Neural cell (in vitro differentiated cells): ENCODE measurements at regions not wholly inside any gene's neighbourhood (a gene's known extent, or its start where the extent isn't known, plus 50 kb on each side); places are given as distances from the start of the nearest gene placed in this dataset.

Experiments
- H2AFZ ChIP-seq: fragments of 200-600, 300-800 bp; sonication (generic), shearing (Covaris generic); 2 replicates; pipeline ENCODE4 v1.6.0; 2014; ENCODE audit warnings: low read depth, mild to moderate bottlenecking, antibody characterized with exemption, low read length, moderate library complexity
- H3F3A ChIP-seq: fragments of 200-600 bp; shearing (Covaris generic); 2 replicates; pipeline ENCODE4 v1.6.1; 2016; ENCODE audit warnings: mild to moderate bottlenecking, moderate library complexity, mixed read lengths, antibody characterized with exemption, low read length; ENCODE audit not compliant: insufficient read depth, poor library complexity, severe bottlenecking
- H3K27ac ChIP-seq: fragments of 200-600, 300-800 bp; sonication (generic), shearing (Covaris generic); 2 replicates; pipeline ENCODE4 v1.5.1; 2014; ENCODE audit warnings: mild to moderate bottlenecking, low read length, moderate library complexity
- H3K27me3 ChIP-seq: fragments of 300-800, 200-600 bp; sonication (generic), shearing (Covaris generic); 2 replicates; pipeline ENCODE4 v1.6.0; 2014; ENCODE audit warnings: mild to moderate bottlenecking, low read depth, low read length, moderate library complexity; ENCODE audit not compliant: insufficient read depth
- H3K36me3 ChIP-seq: fragments of 300-800, 200-600 bp; sonication (generic), shearing (Covaris generic); 2 replicates; pipeline ENCODE4 v1.5.1; 2014; ENCODE audit warnings: mild to moderate bottlenecking, antibody characterized with exemption, low read length, moderate library complexity; ENCODE audit not compliant: insufficient read depth
- H3K4me2 ChIP-seq: fragments of 300-800, 200-600 bp; sonication (generic), shearing (Covaris generic); 2 replicates; pipeline ENCODE4 v1.6.0; 2014; ENCODE audit warnings: mild to moderate bottlenecking, low read length
- H3K4me3 ChIP-seq: fragments of 300-800, 200-600 bp; sonication (generic), shearing (Covaris generic); 2 replicates; pipeline ENCODE4 v1.5.1; 2014; ENCODE audit warnings: mild to moderate bottlenecking, low read length, moderate library complexity
- H3K79me2 ChIP-seq: fragments of 200-600 bp; shearing (Covaris generic); replicated peaks from 2 replicates; pipeline ENCODE4 v1.6.0; 2014; ENCODE audit warnings: mild to moderate bottlenecking, low read length, moderate library complexity; ENCODE audit not compliant: insufficient read depth
- H3K9ac ChIP-seq: fragments of 300-800, 200-600 bp; sonication (generic), shearing (Covaris generic); 2 replicates; pipeline ENCODE4 v1.6.1; 2016; ENCODE audit warnings: mild to moderate bottlenecking, low read length, mixed read lengths
- H3K9me2 ChIP-seq: fragments of 200-600 bp; shearing (Covaris generic); 2 replicates; pipeline ENCODE4 v1.6.1; 2016; ENCODE audit warnings: mild to moderate bottlenecking, low read length, mixed read lengths; ENCODE audit not compliant: insufficient read depth
- H3K9me3 ChIP-seq: fragments of 200-600, 300-800 bp; sonication (generic), shearing (Covaris generic); 2 replicates; pipeline ENCODE4 v1.6.1; 2016; ENCODE audit warnings: mild to moderate bottlenecking, mixed run types, low read length, moderate library complexity, mixed read lengths
- H4K20me1 ChIP-seq: fragments of 200-600 bp; shearing (Covaris generic); 2 replicates; pipeline ENCODE4 v1.6.1; 2016; ENCODE audit warnings: mild to moderate bottlenecking, mixed run types; ENCODE audit not compliant: insufficient read depth
- EP300 ChIP-seq: fragments of 450-650 bp; conservative IDR thresholded peaks from 2 replicates; pipeline ENCODE4 v1.6.1; 2014; ENCODE audit warnings: antibody characterized with exemption, mild to moderate bottlenecking, moderate library complexity; ENCODE audit not compliant: poor library complexity, severe bottlenecking
- EZH2 ChIP-seq: fragments of 200-600, 300-800 bp; shearing (Covaris generic), sonication (generic); IDR thresholded peaks from 2 replicates; pipeline ENCODE4 v1.6.1; 2014; ENCODE audit warnings: antibody characterized with exemption, low read length, borderline replicate concordance, mild to moderate bottlenecking; ENCODE audit not compliant: insufficient read depth, poor library complexity, severe bottlenecking
- MXI1 ChIP-seq: fragments of 450-650 bp; conservative IDR thresholded peaks from 2 replicates; pipeline ENCODE4 v1.6.1; 2014; ENCODE audit warnings: antibody characterized with exemption, mild to moderate bottlenecking; ENCODE audit not compliant: poor library complexity, severe bottlenecking
- POLR2AphosphoS5 ChIP-seq: IDR thresholded peaks from 2 replicates; pipeline ENCODE4 v1.6.1; 2012
- RAD21 ChIP-seq: fragments of 450-650 bp; conservative IDR thresholded peaks from 2 replicates; pipeline ENCODE4 v1.6.1; 2014; ENCODE audit warnings: antibody characterized with exemption, mild to moderate bottlenecking, moderate library complexity
- SMC3 ChIP-seq: fragments of 450-650 bp; conservative IDR thresholded peaks from 2 replicates; pipeline ENCODE4 v1.6.1; 2014; ENCODE audit warnings: antibody characterized with exemption, mild to moderate bottlenecking, moderate library complexity; ENCODE audit not compliant: poor library complexity
- TAF1 ChIP-seq: IDR thresholded peaks from 2 replicates; pipeline ENCODE4 v1.6.1; 2012; ENCODE audit warnings: low read depth
- TF ChIP-seq, protein P1 (sequence below): fragments of 450-650 bp; IDR thresholded peaks from 2 replicates; pipeline ENCODE4 v1.5.1; 2014; ENCODE audit warnings: antibody characterized with exemption, mild to moderate bottlenecking, moderate library complexity; ENCODE audit not compliant: poor library complexity, severe bottlenecking
- TF ChIP-seq, protein P2 (sequence below): IDR thresholded peaks from 2 replicates; pipeline ENCODE4 v1.6.1; 2012; ENCODE audit warnings: borderline replicate concordance

DNA sequence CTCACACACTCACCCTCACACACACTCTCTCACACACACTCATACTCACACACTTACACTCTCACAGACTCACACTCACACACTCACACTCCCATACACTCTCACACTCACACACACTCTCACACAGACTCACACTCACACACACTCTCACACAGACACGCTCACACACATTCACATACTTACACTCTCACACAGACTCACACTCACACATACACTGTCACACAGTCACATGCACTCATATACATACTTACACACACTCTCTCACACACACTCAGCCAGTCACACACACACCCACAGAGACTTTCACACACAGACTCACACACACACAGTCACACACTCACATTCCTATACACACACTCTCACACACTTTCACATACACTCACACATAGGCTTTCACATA lies 1478.8 kb downstream of the BRD1 start:
- no peak overlapping the region for H3K9ac ChIP-seq
- no peaks in the 10 kb centered on the region for H3K9me2 ChIP-seq
- no peaks in the 10 kb centered on the region for H3K9me3 ChIP-seq
- H3K79me2 ChIP-seq: no peaks in the 10 kb centered on the region
- no peak overlapping the region for H3K27ac ChIP-seq
- TF ChIP-seq EP300 (no peak), SMC3 (no peak), POLR2AphosphoS5 (no peak), MXI1 (no peak), TAF1 (no peak), RAD21 (no peak), EZH2 (no peak)
- TF ChIP-seq, protein P1, sequence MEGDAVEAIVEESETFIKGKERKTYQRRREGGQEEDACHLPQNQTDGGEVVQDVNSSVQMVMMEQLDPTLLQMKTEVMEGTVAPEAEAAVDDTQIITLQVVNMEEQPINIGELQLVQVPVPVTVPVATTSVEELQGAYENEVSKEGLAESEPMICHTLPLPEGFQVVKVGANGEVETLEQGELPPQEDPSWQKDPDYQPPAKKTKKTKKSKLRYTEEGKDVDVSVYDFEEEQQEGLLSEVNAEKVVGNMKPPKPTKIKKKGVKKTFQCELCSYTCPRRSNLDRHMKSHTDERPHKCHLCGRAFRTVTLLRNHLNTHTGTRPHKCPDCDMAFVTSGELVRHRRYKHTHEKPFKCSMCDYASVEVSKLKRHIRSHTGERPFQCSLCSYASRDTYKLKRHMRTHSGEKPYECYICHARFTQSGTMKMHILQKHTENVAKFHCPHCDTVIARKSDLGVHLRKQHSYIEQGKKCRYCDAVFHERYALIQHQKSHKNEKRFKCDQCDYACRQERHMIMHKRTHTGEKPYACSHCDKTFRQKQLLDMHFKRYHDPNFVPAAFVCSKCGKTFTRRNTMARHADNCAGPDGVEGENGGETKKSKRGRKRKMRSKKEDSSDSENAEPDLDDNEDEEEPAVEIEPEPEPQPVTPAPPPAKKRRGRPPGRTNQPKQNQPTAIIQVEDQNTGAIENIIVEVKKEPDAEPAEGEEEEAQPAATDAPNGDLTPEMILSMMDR: no peak
- TF ChIP-seq, protein P2, sequence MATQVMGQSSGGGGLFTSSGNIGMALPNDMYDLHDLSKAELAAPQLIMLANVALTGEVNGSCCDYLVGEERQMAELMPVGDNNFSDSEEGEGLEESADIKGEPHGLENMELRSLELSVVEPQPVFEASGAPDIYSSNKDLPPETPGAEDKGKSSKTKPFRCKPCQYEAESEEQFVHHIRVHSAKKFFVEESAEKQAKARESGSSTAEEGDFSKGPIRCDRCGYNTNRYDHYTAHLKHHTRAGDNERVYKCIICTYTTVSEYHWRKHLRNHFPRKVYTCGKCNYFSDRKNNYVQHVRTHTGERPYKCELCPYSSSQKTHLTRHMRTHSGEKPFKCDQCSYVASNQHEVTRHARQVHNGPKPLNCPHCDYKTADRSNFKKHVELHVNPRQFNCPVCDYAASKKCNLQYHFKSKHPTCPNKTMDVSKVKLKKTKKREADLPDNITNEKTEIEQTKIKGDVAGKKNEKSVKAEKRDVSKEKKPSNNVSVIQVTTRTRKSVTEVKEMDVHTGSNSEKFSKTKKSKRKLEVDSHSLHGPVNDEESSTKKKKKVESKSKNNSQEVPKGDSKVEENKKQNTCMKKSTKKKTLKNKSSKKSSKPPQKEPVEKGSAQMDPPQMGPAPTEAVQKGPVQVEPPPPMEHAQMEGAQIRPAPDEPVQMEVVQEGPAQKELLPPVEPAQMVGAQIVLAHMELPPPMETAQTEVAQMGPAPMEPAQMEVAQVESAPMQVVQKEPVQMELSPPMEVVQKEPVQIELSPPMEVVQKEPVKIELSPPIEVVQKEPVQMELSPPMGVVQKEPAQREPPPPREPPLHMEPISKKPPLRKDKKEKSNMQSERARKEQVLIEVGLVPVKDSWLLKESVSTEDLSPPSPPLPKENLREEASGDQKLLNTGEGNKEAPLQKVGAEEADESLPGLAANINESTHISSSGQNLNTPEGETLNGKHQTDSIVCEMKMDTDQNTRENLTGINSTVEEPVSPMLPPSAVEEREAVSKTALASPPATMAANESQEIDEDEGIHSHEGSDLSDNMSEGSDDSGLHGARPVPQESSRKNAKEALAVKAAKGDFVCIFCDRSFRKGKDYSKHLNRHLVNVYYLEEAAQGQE: no peak
- no peaks in the 10 kb centered on the region for H3F3A ChIP-seq
- no peaks in the 10 kb centered on the region for H3K36me3 ChIP-seq
- H4K20me1 ChIP-seq: no peaks in the 10 kb centered on the region
- no peak overlapping the region for H3K4me2 ChIP-seq
- no peak overlapping the region for H2AFZ ChIP-seq
- H3K4me3 ChIP-seq: no peak overlapping the region
- H3K27me3 ChIP-seq: no peaks in the 10 kb centered on the region

- Histone ChIP-seq H2AFZ (no peak overlapping the region), H3K79me2 (no peaks in the 10 kb centered on the region), H3K27me3 (no peaks in the 10 kb centered on the region), H3K4me3 (no peak overlapping the region), H3K9ac (no peak overlapping the region), H3K9me2 (no peaks in the 10 kb centered on the region), H3K36me3 (no peaks in the 10 kb centered on the region), H3K27ac (no peak overlapping the region), H3K9me3 (no peaks in the 10 kb centered on the region), H4K20me1 (no peaks in the 10 kb centered on the region), H3K4me2 (no peak overlapping the region), H3F3A (no peaks in the 10 kb centered on the region)
- TF ChIP-seq EZH2: no peak
- no peak for TF ChIP-seq EP300
- TF ChIP-seq SMC3: no peak
- TF ChIP-seq, protein P1: no peak
These were observed 1480.4 kb downstream of the BRD1 start for GRCh38 chr22:48347311-48347710.
